Caco-2 (cell line): ENCODE measurements at regions not wholly inside any gene's neighbourhood (a gene's known extent, or its start where the extent isn't known, plus 50 kb on each side); places are given as distances from the start of the nearest gene placed in this dataset.

Source experiments
- BruUV-seq: library from RNA; stranded (reverse); fragments of 400-500 nt; replicated peaks from 2 replicates; lab custom pipeline; 2021; lab: Mats Ljungman, UMichigan
- CTCF ChIA-PET: fragments of 300-600 bp; sonication (Branson Sonifier 250); formaldehyde crosslinking; loops from one replicate; lab custom pipeline; 2022; ENCODE audit warnings: antibody characterized with exemption; lab: Charles Lee
- POLR2A ChIA-PET: fragments of 300-600 bp; sonication (Branson Sonifier 250); formaldehyde crosslinking; loops from one replicate; lab custom pipeline; 2022; ENCODE audit warnings: antibody characterized with exemption; lab: Charles Lee
- DNase-seq, 2 experiments: peaks; one replicate each; pipeline versions ENCODE4 v3.0.0 to v3.0.0-alpha.2; 2020 to 2022
- H3K27me3 ChIP-seq: replicated peaks from 2 replicates; pipeline ENCODE4 v1.6.0; 2011; ENCODE audit warnings: low read length; ENCODE audit not compliant: control insufficient read depth, insufficient read depth
- H3K36me3 ChIP-seq: 2 replicates; pipeline ENCODE4 v1.5.1; 2011; ENCODE audit warnings: low read length; ENCODE audit not compliant: control insufficient read depth, insufficient read depth
- H3K4me1 ChIP-seq: fragments of 250-450 bp; sonication (Bioruptor Pico); 2 replicates; pipeline ENCODE4 v1.5.1; 2020; ENCODE audit warnings: mild to moderate bottlenecking
- H3K4me3 ChIP-seq: 2 replicates; pipeline ENCODE4 v1.5.1; 2011; ENCODE audit warnings: low read depth, mild to moderate bottlenecking, control low read depth, low read length
- H3K9me3 ChIP-seq: fragments of 250-450 bp; sonication (Bioruptor Pico); 2 replicates; pipeline ENCODE4 v1.5.1; 2020; ENCODE audit warnings: mild to moderate bottlenecking, moderate library complexity
- H3K27ac Mint-ChIP-seq: one replicate; pipeline ENCODE4 v1.8.0; 2022; ENCODE audit warnings: mixed read lengths; ENCODE audit not compliant: unreplicated experiment
- H3K27me3 Mint-ChIP-seq: one replicate; pipeline ENCODE4 v1.8.0; 2022; ENCODE audit warnings: mixed read lengths; ENCODE audit not compliant: insufficient read depth, unreplicated experiment
- H3K36me3 Mint-ChIP-seq: one replicate; pipeline ENCODE4 v1.8.0; 2022; ENCODE audit warnings: mild to moderate bottlenecking, mixed read lengths; ENCODE audit not compliant: insufficient read depth, unreplicated experiment
- H3K4me1 Mint-ChIP-seq: one replicate; pipeline ENCODE4 v1.8.0; 2022; ENCODE audit warnings: low read depth, mixed read lengths; ENCODE audit not compliant: unreplicated experiment
- H3K4me3 Mint-ChIP-seq: one replicate; pipeline ENCODE4 v1.8.0; 2022; ENCODE audit warnings: mild to moderate bottlenecking, moderate library complexity, mixed read lengths; ENCODE audit not compliant: unreplicated experiment
- H3K9me3 Mint-ChIP-seq: one replicate; pipeline ENCODE4 v1.8.0; 2022; ENCODE audit warnings: mixed read lengths; ENCODE audit not compliant: unreplicated experiment
- intact Hi-C: fragments of 100-400 bp; cut with micrococcal nuclease; formaldehyde crosslinking; loops from one replicate; pipeline ENCODE4 v1.10.0; 2022; ENCODE audit not compliant: unreplicated experiment
- TF ChIP-seq, protein P1 (sequence below), 2 experiments: fragments of 200-600 bp in 1 of 2; IDR thresholded peaks; 1 replicate in 1 of 2; 2 replicates in 1 of 2; pipeline versions ENCODE4 v1.5.1 to v1.8.0; 2011 to 2022; ENCODE audit warnings: antibody characterized with exemption in 1 of 2, control low read depth in 1 of 2, inconsistent platforms in 1 of 2, low read depth in 1 of 2, low read length in 1 of 2, mild to moderate bottlenecking in 1 of 2, moderate library complexity in 1 of 2; ENCODE audit not compliant: insufficient read depth in 1 of 2, severe bottlenecking in 1 of 2, unreplicated experiment in 1 of 2

- POLR2A ChIA-PET: no interaction called here
- H3K36me3 ChIP-seq: no peaks in the 10 kb centered on the region
- DNase-seq: no peak
- Mint-ChIP-seq H3K36me3 (no peaks in the 10 kb centered on the region), H3K27ac (no peak overlapping the region), H3K4me1 (no peaks in the 10 kb centered on the region), H3K9me3 (no peaks in the 10 kb centered on the region), H3K4me3 (no peak overlapping the region), H3K27me3 (no peaks in the 10 kb centered on the region)
- TF ChIP-seq, protein P1, sequence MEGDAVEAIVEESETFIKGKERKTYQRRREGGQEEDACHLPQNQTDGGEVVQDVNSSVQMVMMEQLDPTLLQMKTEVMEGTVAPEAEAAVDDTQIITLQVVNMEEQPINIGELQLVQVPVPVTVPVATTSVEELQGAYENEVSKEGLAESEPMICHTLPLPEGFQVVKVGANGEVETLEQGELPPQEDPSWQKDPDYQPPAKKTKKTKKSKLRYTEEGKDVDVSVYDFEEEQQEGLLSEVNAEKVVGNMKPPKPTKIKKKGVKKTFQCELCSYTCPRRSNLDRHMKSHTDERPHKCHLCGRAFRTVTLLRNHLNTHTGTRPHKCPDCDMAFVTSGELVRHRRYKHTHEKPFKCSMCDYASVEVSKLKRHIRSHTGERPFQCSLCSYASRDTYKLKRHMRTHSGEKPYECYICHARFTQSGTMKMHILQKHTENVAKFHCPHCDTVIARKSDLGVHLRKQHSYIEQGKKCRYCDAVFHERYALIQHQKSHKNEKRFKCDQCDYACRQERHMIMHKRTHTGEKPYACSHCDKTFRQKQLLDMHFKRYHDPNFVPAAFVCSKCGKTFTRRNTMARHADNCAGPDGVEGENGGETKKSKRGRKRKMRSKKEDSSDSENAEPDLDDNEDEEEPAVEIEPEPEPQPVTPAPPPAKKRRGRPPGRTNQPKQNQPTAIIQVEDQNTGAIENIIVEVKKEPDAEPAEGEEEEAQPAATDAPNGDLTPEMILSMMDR (IDR thresholded peaks at IDR 0.05; ENCODE audit: insufficient read depth in 1 of 2, low read depth in 1 of 2, low read length in 1 of 2, severe bottlenecking in 1 of 2, unreplicated experiment in 1 of 2): no peak
- intact Hi-C loops: no loop called here
- H3K9me3 ChIP-seq: no peaks in the 10 kb centered on the region
- no peak overlapping the region for H3K4me3 ChIP-seq
- no peaks in the 10 kb centered on the region for H3K27me3 ChIP-seq
- CTCF ChIA-PET: no interaction called here
- H3K4me1 ChIP-seq: no peaks in the 10 kb centered on the region
- BruUV-seq: no TSS peak
Measured at GRCh38 chrX:10884246-10884645, 226.9 kb upstream of the HCCS start.

GRCh38 chrX:10892621-10893225 is 218.4 kb upstream of the HCCS start:
- Mint-ChIP-seq H3K9me3 (no peaks in the 10 kb centered on the region), H3K4me1 (no peaks in the 10 kb centered on the region), H3K36me3 (no peaks in the 10 kb centered on the region), H3K4me3 (no peak overlapping the region), H3K27me3 (no peaks in the 10 kb centered on the region), H3K27ac (no peak overlapping the region)
- TF ChIP-seq, protein P1 (IDR thresholded peaks at IDR 0.05; ENCODE audit: insufficient read depth in 1 of 2, low read depth in 1 of 2, low read length in 1 of 2, severe bottlenecking in 1 of 2, unreplicated experiment in 1 of 2): no peak
- H3K4me3 ChIP-seq: no peak overlapping the region
- no TSS peak for BruUV-seq
- no peaks in the 10 kb centered on the region for H3K9me3 ChIP-seq
- DNase-seq: no peak
- no peaks in the 10 kb centered on the region for H3K4me1 ChIP-seq
- POLR2A ChIA-PET: no interaction called here
- H3K36me3 ChIP-seq: no peaks in the 10 kb centered on the region
- intact Hi-C loops: no loop called here
- CTCF ChIA-PET: no interaction called here
- no peaks in the 10 kb centered on the region for H3K27me3 ChIP-seq

- TF ChIP-seq, protein P1 (IDR thresholded peaks at IDR 0.05; ENCODE audit: insufficient read depth in 1 of 2, low read depth in 1 of 2, low read length in 1 of 2, severe bottlenecking in 1 of 2, unreplicated experiment in 1 of 2): no peak
- ChIA-PET CTCF (no interaction called here), POLR2A (no interaction called here)
- Histone ChIP-seq H3K9me3 (no peaks in the 10 kb centered on the region), H3K4me1 (no peaks in the 10 kb centered on the region), H3K36me3 (no peaks in the 10 kb centered on the region), H3K27me3 (no peaks in the 10 kb centered on the region), H3K4me3 (no peak overlapping the region)
- Mint-ChIP-seq H3K4me1 (no peaks in the 10 kb centered on the region), H3K27me3 (no peaks in the 10 kb centered on the region), H3K27ac (no peak overlapping the region), H3K36me3 (no peaks in the 10 kb centered on the region), H3K9me3 (no peaks in the 10 kb centered on the region), H3K4me3 (no peak overlapping the region)
- intact Hi-C loops: no loop called here
- no TSS peak for BruUV-seq
- DNase-seq: no peak
Measured at GRCh38 chrX:10893366-10893765, 217.8 kb upstream of the HCCS start.
